Spleen (tissue), 7 donors: ENCODE measurements at regions not wholly inside any gene's neighbourhood (a gene's known extent, or its start where the extent isn't known, plus 50 kb on each side); places are given as distances from the start of the nearest gene placed in this dataset.

ENCODE experiments used
- POLR2A ChIP-seq, 3 donors: fragments of 450-650 bp; IDR thresholded peaks; one replicate each; pipeline ENCODE4 v1.5.1; 2017; ENCODE audit warnings: antibody characterized with exemption in 3 of 3, mild to moderate bottlenecking in 1 of 3
- POLR2AphosphoS5 ChIP-seq, 3 donors: sonication (generic); formaldehyde crosslinking; IDR thresholded peaks; one replicate each; pipeline ENCODE4 v1.5.1; 2017; ENCODE audit warnings: antibody characterized with exemption in 3 of 3
- TF ChIP-seq, protein P1 (sequence below), 11 experiments: fragments of 200-600 bp in 7 of 11; fragments of 450-650 bp in 4 of 11; sonication (generic) in 4 of 11; IDR thresholded peaks in 8 of 11; conservative IDR thresholded peaks in 3 of 11; 1 replicate in 7 of 11; 2 replicates in 4 of 11; pipeline versions ENCODE4 v1.4.0 to v1.8.0; 2016 to 2021; ENCODE audit warnings: antibody characterized with exemption in 11 of 11, inconsistent platforms in 4 of 11, mild to moderate bottlenecking in 1 of 11
- donor health status: DM: no; HTN: no; CAD: no; lungs with moderate emphysema.
- donor health status: DM: no; HTN: no; CAD: no.
- donor health status: DM: no; HTN: no; CAD: no.

DNA sequence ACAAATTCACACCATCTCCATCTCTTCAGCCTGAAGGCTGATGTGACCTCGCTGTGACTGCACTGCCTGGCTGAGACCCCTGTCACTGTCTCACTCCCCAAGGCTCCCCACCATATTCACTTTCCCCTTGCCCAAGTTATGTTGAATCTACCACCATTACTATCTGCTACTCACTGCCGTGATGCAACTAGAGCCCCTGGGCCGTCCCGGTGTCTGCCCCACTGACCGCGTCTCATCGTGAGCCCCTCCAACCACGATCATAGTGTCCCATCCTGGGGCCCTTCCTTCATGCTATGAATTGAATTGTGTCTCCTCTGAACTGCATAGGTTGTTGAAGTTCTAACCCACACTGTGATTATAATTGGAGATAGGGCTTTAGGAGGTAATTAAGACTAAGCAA is 71.9 kb upstream of the CHST15 start:
- TF ChIP-seq POLR2A (IDR thresholded peaks at IDR 0.05) (no peak), POLR2AphosphoS5 (IDR thresholded peaks at IDR 0.05) (no peak)
- TF ChIP-seq, protein P1, sequence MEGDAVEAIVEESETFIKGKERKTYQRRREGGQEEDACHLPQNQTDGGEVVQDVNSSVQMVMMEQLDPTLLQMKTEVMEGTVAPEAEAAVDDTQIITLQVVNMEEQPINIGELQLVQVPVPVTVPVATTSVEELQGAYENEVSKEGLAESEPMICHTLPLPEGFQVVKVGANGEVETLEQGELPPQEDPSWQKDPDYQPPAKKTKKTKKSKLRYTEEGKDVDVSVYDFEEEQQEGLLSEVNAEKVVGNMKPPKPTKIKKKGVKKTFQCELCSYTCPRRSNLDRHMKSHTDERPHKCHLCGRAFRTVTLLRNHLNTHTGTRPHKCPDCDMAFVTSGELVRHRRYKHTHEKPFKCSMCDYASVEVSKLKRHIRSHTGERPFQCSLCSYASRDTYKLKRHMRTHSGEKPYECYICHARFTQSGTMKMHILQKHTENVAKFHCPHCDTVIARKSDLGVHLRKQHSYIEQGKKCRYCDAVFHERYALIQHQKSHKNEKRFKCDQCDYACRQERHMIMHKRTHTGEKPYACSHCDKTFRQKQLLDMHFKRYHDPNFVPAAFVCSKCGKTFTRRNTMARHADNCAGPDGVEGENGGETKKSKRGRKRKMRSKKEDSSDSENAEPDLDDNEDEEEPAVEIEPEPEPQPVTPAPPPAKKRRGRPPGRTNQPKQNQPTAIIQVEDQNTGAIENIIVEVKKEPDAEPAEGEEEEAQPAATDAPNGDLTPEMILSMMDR (IDR thresholded peaks at IDR 0.05 in 8 of 11, conservative IDR thresholded peaks at IDR 0.05 in 3 of 11), result no peak
